ENCODE measurements at regions not wholly inside any gene's neighbourhood (a gene's known extent, or its start where the extent isn't known, plus 50 kb on each side); places are given as distances from the start of the nearest gene placed in this dataset.

- intact Hi-C loops (cut with micrococcal nuclease), result no loop called here
- Mint-ChIP-seq H3K9me3 (no peaks in the 10 kb centered on the region), H3K4me1 (peaks cover 8% of the 10 kb centered on the region), H3K4me3 (peak overlapping the region; percentile 16), H3K27ac (no peak overlapping the region), H3K27me3 (peaks cover 20% of the 10 kb centered on the region), H3K36me3 (ENCODE audit: low read depth) (no peaks in the 10 kb centered on the region)
- peak; percentile 69 for DNase-seq
Observed at GRCh38 chr17:77579682-77580081, 378.8 kb upstream of the TNRC6C start.

GRCh38 chr17:77580531-77581270 is 377.8 kb upstream of the TNRC6C start:
- Mint-ChIP-seq H3K36me3 (ENCODE audit: low read depth) (no peaks in the 10 kb centered on the region), H3K4me1 (peaks cover 8% of the 10 kb centered on the region), H3K9me3 (peaks cover 5% of the 10 kb centered on the region), H3K27ac (no peak overlapping the region), H3K4me3 (no peak overlapping the region), H3K27me3 (peaks cover 24% of the 10 kb centered on the region)
- intact Hi-C loops (cut with micrococcal nuclease), result no loop called here
- no peak for DNase-seq

- peaks cover 9% of the 10 kb centered on the region for H3K9me3 Mint-ChIP-seq
- peaks cover 28% of the 10 kb centered on the region for H3K27me3 Mint-ChIP-seq
- intact Hi-C loops (cut with micrococcal nuclease), result no loop called here
- H3K27ac Mint-ChIP-seq, result no peak overlapping the region
- no peaks in the 10 kb centered on the region for H3K36me3 Mint-ChIP-seq (ENCODE audit: low read depth)
- DNase-seq, result no peak
- H3K4me3 Mint-ChIP-seq, result no peak overlapping the region
- peaks cover 8% of the 10 kb centered on the region for H3K4me1 Mint-ChIP-seq
Observed at GRCh38 chr17:77581480-77581879, 377.0 kb upstream of the TNRC6C start.

- peaks cover 22% of the 10 kb centered on the region for H3K9me3 Mint-ChIP-seq
- no peak overlapping the region for H3K4me3 Mint-ChIP-seq
- peaks cover 2% of the 10 kb centered on the region for H3K36me3 Mint-ChIP-seq (ENCODE audit: low read depth)
- peaks cover 2% of the 10 kb centered on the region for H3K4me1 Mint-ChIP-seq
- H3K27me3 Mint-ChIP-seq, result peaks cover 39% of the 10 kb centered on the region
- no peak overlapping the region for H3K27ac Mint-ChIP-seq
- intact Hi-C loops (cut with micrococcal nuclease), result no loop called here
- no peak for DNase-seq
Observed at GRCh38 chr17:77585142-77585860, 373.2 kb upstream of the TNRC6C start.

GRCh38 chr17:77590951-77591735 is 367.4 kb upstream of the TNRC6C start:
- H3K9me3 Mint-ChIP-seq, result peaks cover 14% of the 10 kb centered on the region
- H3K27me3 Mint-ChIP-seq, result peaks cover 65% of the 10 kb centered on the region
- peaks cover 2% of the 10 kb centered on the region for H3K36me3 Mint-ChIP-seq (ENCODE audit: low read depth)
- H3K4me1 Mint-ChIP-seq, result peaks cover 16% of the 10 kb centered on the region
- no peak overlapping the region for H3K4me3 Mint-ChIP-seq
- intact Hi-C loops (cut with micrococcal nuclease), result no loop called here
- H3K27ac Mint-ChIP-seq, result no peak overlapping the region
- DNase-seq, result no peak

- peaks cover 5% of the 10 kb centered on the region for H3K9me3 Mint-ChIP-seq
- intact Hi-C loops (cut with micrococcal nuclease), result no loop called here
- H3K36me3 Mint-ChIP-seq (ENCODE audit: low read depth), result peaks cover 2% of the 10 kb centered on the region
- peaks cover 56% of the 10 kb centered on the region for H3K27me3 Mint-ChIP-seq
- H3K4me1 Mint-ChIP-seq, result peaks cover 16% of the 10 kb centered on the region
- no peak overlapping the region for H3K27ac Mint-ChIP-seq
- no peak overlapping the region for H3K4me3 Mint-ChIP-seq
- no peak for DNase-seq
Observed at GRCh38 chr17:77592106-77592865, 366.2 kb upstream of the TNRC6C start.

GRCh38 chr17:77593081-77593480 is 365.4 kb upstream of the TNRC6C start:
- no peaks in the 10 kb centered on the region for H3K36me3 Mint-ChIP-seq (ENCODE audit: low read depth)
- H3K27me3 Mint-ChIP-seq, result peaks cover 51% of the 10 kb centered on the region
- no peak overlapping the region for H3K4me3 Mint-ChIP-seq
- no peaks in the 10 kb centered on the region for H3K9me3 Mint-ChIP-seq
- H3K4me1 Mint-ChIP-seq, result peaks cover 16% of the 10 kb centered on the region
- intact Hi-C loops (cut with micrococcal nuclease), result no loop called here
- DNase-seq, result no peak
- no peak overlapping the region for H3K27ac Mint-ChIP-seq

GRCh38 chr17:77594416-77595209 is 363.9 kb upstream of the TNRC6C start:
- Mint-ChIP-seq H3K27me3 (peaks cover 51% of the 10 kb centered on the region), H3K4me1 (peaks cover 16% of the 10 kb centered on the region), H3K36me3 (ENCODE audit: low read depth) (no peaks in the 10 kb centered on the region), H3K27ac (peak overlapping the region; percentile 11), H3K4me3 (no peak overlapping the region), H3K9me3 (no peaks in the 10 kb centered on the region)
- peak; percentile 73 for DNase-seq
- intact Hi-C loops (cut with micrococcal nuclease), result no loop called here

GRCh38 chr17:77596491-77597417 is 361.7 kb upstream of the TNRC6C start:
- H3K27ac Mint-ChIP-seq, result no peak overlapping the region
- peaks cover 42% of the 10 kb centered on the region for H3K27me3 Mint-ChIP-seq
- no peak overlapping the region for H3K4me3 Mint-ChIP-seq
- H3K9me3 Mint-ChIP-seq, result no peaks in the 10 kb centered on the region
- no peaks in the 10 kb centered on the region for H3K36me3 Mint-ChIP-seq (ENCODE audit: low read depth)
- no peak for DNase-seq
- intact Hi-C loops (cut with micrococcal nuclease), result no loop called here
- H3K4me1 Mint-ChIP-seq, result peaks cover 16% of the 10 kb centered on the region

- Mint-ChIP-seq H3K4me3 (no peak overlapping the region), H3K36me3 (ENCODE audit: low read depth) (no peaks in the 10 kb centered on the region), H3K4me1 (peaks cover 16% of the 10 kb centered on the region), H3K27me3 (peaks cover 37% of the 10 kb centered on the region), H3K9me3 (no peaks in the 10 kb centered on the region), H3K27ac (no peak overlapping the region)
- peak; percentile 54 for DNase-seq
- intact Hi-C loops (cut with micrococcal nuclease), result no loop called here
Observed at GRCh38 chr17:77597418-77598240, 360.9 kb upstream of the TNRC6C start.

- DNase-seq, result no peak
- intact Hi-C loops (cut with micrococcal nuclease), result no loop called here
- Mint-ChIP-seq H3K27ac (no peak overlapping the region), H3K36me3 (ENCODE audit: low read depth) (no peaks in the 10 kb centered on the region), H3K9me3 (no peaks in the 10 kb centered on the region), H3K4me3 (no peak overlapping the region), H3K27me3 (peaks cover 34% of the 10 kb centered on the region), H3K4me1 (peaks cover 16% of the 10 kb centered on the region)
Observed at GRCh38 chr17:77598241-77598620, 360.3 kb upstream of the TNRC6C start.

All from activated CD4-positive, alpha-beta T cell treated with anti-CD3 and anti-CD28 coated beads, Interleukin-2, amount 10 ng/mL, durations not matched to agents 24 days and 14 days (primary cell).